ENCODE measurements at regions not wholly inside any gene's neighbourhood (a gene's known extent, or its start where the extent isn't known, plus 50 kb on each side); places are given as distances from the start of the nearest gene placed in this dataset.

- no peak overlapping the region for H3K27ac Mint-ChIP-seq
Observed at GRCh38 chrX:150163221-150163930, 199.7 kb upstream of the MAMLD1 start.

DNA sequence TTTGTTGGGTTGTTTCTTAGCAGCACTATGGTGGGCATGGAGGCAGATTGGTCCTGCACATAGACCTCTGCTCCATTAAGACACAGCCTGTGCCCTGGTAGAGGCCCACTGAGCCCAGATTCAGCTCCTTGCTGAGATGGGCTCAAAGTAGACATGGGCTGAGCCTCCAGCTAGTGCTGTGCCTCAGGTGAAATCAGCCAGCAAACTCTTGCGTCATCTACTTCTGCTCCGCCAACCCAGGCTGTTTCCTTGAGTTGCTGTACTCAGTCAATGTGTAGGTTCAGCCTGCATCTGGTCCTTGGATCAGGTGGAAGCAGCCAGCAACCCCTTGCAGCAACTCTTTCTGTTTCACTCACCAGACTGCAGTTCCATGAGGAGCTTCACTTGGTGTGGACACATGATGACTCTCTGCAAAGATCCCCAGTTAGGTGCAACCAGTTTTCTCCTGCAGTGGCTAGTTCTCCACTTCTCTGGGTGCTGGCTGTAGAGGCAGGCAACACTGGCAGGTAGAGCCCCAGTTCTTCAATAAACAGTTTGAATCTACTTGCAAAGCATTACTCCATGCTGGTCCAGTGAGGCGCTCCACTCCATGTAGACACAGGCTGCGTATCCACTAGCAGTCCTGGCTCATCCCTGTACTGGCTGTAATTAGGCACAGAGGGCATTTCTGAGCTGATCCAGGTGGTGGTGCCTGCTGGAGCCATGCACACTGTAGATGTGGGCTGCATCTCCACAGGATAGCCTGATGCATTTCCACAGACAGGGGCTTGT is 199.0 kb upstream of the MAMLD1 start:
- ATAC-seq = no peak
- no peak for DNase-seq
- Mint-ChIP-seq H3K4me1 (peaks cover 6% of the 10 kb centered on the region), H3K27me3 (no peaks in the 10 kb centered on the region), H3K4me3 (no peak overlapping the region), H3K9me3 (no peaks in the 10 kb centered on the region), H3K27ac (no peak overlapping the region)

More at GRCh38 chrX:150163221-150163930, 199.7 kb upstream of the MAMLD1 start:
- Mint-ChIP-seq H3K4me3 (no peak overlapping the region), H3K9me3 (no peaks in the 10 kb centered on the region), H3K4me1 (peaks cover 6% of the 10 kb centered on the region), H3K27me3 (no peaks in the 10 kb centered on the region)
- DNase-seq = no peak
- ATAC-seq = no peak

DNA sequence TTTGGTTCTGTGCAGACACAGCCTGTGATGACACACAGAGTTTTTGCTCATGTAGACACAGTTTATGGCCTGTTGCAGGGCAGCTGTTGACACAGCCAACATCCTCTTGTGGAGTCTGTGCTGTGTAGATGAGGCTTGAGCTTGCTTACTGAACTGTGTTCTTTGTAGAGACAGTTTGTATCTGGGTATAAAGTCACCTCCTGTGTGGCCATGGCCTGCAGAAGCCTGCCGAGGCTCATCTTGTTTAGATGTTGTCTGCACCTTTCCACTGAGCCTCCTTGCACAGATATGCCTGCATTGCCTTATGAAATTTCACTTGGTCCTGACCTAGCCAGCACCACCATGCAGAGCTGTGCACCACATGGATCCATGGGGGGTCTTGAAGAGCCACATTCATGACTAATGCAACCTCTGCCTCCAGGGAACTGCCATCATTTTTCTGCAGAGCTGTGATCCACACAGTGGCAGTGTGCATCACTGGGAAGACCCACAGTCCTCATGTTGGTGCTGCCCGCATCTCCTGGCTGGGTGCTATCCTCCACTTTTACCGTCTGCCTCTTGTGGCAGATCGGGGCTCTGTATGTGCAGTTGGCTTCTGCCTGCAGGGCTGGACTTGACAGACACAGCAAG is 198.0 kb upstream of the MAMLD1 start:
- no peak overlapping the region for H3K27ac Mint-ChIP-seq
- no peak overlapping the region for H3K4me3 Mint-ChIP-seq
- DNase-seq = no peak
- H3K27me3 Mint-ChIP-seq = no peaks in the 10 kb centered on the region
- no peak for ATAC-seq
- no peaks in the 10 kb centered on the region for H3K9me3 Mint-ChIP-seq
- H3K4me1 Mint-ChIP-seq = peaks cover 6% of the 10 kb centered on the region

GRCh38 chrX:150165776-150166610 is 197.1 kb upstream of the MAMLD1 start:
- Mint-ChIP-seq H3K9me3 (no peaks in the 10 kb centered on the region), H3K27me3 (no peaks in the 10 kb centered on the region), H3K27ac (peak overlapping the region in 1 of 2 donors; percentile 94), H3K4me1 (peaks cover 5% of the 10 kb centered on the region), H3K4me3 (no peak overlapping the region)
- no peak for DNase-seq
- no peak for ATAC-seq

DNA sequence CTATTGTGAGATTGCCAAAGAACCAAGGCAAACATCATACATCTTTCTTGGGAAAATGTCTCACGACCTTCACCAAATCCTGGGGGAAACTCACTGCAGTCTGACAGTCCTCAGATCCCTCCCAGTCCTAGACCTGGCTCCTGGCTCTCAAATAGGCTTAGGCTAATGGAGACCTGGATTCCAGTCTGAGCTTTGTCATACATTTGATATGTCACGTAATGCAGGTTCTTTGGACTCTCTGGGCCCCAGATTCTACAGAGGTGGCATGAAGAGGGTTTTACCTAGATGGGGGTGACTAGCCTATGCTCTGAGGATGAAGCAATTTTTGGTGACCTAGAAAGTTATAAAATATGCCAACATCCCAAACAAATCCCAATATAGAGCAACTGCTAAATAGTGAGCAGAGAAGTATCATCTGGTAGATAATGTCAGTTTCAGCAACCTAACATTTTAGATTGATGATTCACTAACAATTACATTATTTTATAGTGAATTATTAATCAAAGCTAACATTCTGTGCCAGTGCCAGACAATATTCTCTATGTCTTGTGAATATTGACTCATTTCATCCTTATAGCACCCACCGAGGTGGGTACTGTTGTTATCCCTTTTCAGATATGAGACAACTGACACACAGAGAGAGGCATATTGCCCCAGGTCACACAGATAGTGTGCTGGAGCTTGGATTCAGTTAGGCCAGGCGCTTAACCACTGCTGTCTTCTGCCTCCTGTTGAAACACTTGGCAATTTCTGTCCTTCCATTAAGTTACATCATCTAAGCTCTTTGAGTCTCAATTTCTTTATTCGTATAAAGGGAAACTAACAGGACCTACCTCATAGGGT is 195.4 kb upstream of the MAMLD1 start:
- no peak for ATAC-seq
- no peak overlapping the region for H3K4me3 Mint-ChIP-seq

DNA sequence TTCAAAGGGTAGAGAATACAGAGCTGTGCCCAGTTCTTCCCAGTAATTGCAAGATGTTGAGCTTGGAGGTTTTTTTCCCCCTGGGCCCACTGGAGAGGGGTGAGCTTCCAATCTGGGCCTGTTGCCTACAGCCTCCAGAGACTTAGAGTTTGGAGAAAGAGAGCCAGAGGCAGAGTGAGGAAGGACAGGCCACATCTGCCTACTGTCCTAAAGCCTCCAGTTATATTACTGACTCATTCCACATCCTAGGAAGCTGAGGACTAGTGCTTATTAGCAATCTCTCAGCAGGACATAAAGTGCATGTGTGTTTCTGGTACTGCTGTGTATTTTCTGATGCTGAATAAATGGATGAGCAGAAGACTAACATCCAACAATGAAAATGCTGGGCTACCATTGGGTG is 181.0 kb upstream of the MAMLD1 start:
- ATAC-seq = no peak

More for the DNA sequence above, 195.4 kb upstream of the MAMLD1 start:
- Mint-ChIP-seq H3K27me3 (no peaks in the 10 kb centered on the region), H3K9me3 (no peaks in the 10 kb centered on the region), H3K4me1 (no peaks in the 10 kb centered on the region), H3K27ac (no peak overlapping the region)
- DNase-seq = no peak

GRCh38 chrX:150184491-150184890 is 178.6 kb upstream of the MAMLD1 start:
- DNase-seq = no peak
- Mint-ChIP-seq H3K27me3 (peaks cover 3% of the 10 kb centered on the region), H3K4me1 (peaks cover 4% of the 10 kb centered on the region), H3K9me3 (peaks cover under 1 to 2% of the 10 kb centered on the region in 2 donors), H3K27ac (peak overlapping the region in 1 of 2 donors; percentile 95), H3K4me3 (no peak overlapping the region)
- ATAC-seq = no peak

More for the DNA sequence above, 181.0 kb upstream of the MAMLD1 start:
- DNase-seq = no peak
- no peak overlapping the region for H3K27ac Mint-ChIP-seq
- peaks cover 4% of the 10 kb centered on the region for H3K4me1 Mint-ChIP-seq
- H3K9me3 Mint-ChIP-seq = peaks cover 6 to 7% of the 10 kb centered on the region in 2 donors
- H3K4me3 Mint-ChIP-seq = no peak overlapping the region
- peaks cover 9% of the 10 kb centered on the region for H3K27me3 Mint-ChIP-seq

- Mint-ChIP-seq H3K9me3 (no peaks in the 10 kb centered on the region), H3K4me3 (no peak overlapping the region), H3K27ac (no peak overlapping the region), H3K27me3 (no peaks in the 10 kb centered on the region), H3K4me1 (peaks cover 4% of the 10 kb centered on the region)
- ATAC-seq (no peak), DNase-seq (no peak)
Observed at GRCh38 chrX:150185766-150186165, 177.4 kb upstream of the MAMLD1 start.

GRCh38 chrX:150192816-150193215 is 170.3 kb upstream of the MAMLD1 start:
- DNase-seq (no peak), ATAC-seq (no peak)
- Mint-ChIP-seq H3K9me3 (no peaks in the 10 kb centered on the region), H3K27me3 (no peaks in the 10 kb centered on the region), H3K4me1 (no peaks in the 10 kb centered on the region), H3K27ac (no peak overlapping the region), H3K4me3 (no peak overlapping the region)

GRCh38 chrX:150196285-150196684 is 166.8 kb upstream of the MAMLD1 start:
- Mint-ChIP-seq H3K27ac (no peak overlapping the region), H3K9me3 (no peaks in the 10 kb centered on the region), H3K27me3 (no peaks in the 10 kb centered on the region), H3K4me3 (no peak overlapping the region), H3K4me1 (peaks cover 8% of the 10 kb centered on the region)
- DNase-seq (no peak), ATAC-seq (no peak)

DNA sequence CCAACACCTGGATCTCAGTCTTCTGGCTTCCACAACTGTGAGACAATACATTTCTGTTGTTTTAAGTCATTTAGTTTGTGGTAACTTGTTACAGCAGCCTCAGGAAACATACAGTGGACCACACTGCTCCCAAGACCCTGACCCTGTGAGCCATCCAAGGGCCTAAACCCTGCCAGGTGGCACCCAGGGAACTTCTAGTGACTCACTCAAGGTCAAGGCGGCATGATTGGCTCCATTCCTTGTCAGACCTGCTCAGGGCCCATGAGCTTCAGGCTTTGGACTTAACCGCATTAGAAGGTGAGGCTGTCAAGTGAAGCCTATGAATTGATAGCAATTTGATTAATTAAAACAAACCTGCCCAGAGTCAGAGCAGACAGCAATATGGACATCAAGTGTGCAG is 165.7 kb upstream of the MAMLD1 start:
- Mint-ChIP-seq H3K4me1 (peaks cover 11% of the 10 kb centered on the region), H3K27ac (no peak overlapping the region), H3K4me3 (no peak overlapping the region), H3K9me3 (no peaks in the 10 kb centered on the region), H3K27me3 (no peaks in the 10 kb centered on the region)
- ATAC-seq (no peak), DNase-seq (no peak)

DNA sequence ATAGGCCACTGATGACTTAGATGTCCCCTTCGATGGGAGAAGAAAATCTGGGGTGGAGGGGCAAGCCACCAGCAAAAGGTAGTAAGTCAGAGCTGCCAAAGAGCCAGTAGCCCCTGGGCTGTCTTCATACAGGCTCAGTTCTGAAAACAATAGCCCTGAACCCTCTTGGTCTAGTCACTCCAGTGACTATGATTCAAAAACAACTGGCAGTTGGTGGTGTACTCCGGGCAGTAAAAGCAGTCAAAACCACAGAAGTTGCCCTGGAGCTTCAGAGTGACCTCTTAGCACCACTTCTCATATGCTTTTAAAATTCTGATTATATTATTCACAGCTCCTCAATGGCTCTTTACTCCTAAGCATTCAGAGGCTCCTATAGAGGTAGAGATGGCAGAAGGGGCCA is 164.3 kb upstream of the MAMLD1 start:
- Mint-ChIP-seq H3K9me3 (no peaks in the 10 kb centered on the region), H3K27me3 (no peaks in the 10 kb centered on the region), H3K4me1 (peaks cover 11% of the 10 kb centered on the region), H3K4me3 (no peak overlapping the region), H3K27ac (no peak overlapping the region)
- ATAC-seq (no peak), DNase-seq (no peak)

DNA sequence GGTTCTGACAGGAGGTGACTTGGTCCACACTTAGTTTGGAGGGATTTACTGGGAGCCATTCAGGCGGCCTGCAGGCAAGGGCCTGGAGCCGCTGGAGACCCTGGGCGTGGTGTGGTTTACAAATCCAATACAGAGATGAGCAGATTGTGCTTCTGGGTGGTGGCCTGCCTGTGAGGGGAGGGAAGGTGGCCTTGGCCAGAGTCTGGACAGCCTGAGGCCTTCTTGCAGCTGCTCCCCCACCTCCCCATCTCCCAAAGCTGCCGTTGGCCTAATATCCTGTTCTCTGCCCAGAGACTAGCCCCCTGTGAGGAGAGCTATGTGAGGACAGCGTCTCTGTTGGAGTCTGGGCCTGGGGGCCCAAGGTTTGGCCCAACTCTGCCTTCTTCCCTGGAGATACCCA is 163.9 kb upstream of the MAMLD1 start:
- H3K4me1 Mint-ChIP-seq = peaks cover 11% of the 10 kb centered on the region
- no peak overlapping the region for H3K4me3 Mint-ChIP-seq
- no peak for DNase-seq
- ATAC-seq = no peak
- no peak overlapping the region for H3K27ac Mint-ChIP-seq
- no peaks in the 10 kb centered on the region for H3K9me3 Mint-ChIP-seq
- H3K27me3 Mint-ChIP-seq = no peaks in the 10 kb centered on the region

DNA sequence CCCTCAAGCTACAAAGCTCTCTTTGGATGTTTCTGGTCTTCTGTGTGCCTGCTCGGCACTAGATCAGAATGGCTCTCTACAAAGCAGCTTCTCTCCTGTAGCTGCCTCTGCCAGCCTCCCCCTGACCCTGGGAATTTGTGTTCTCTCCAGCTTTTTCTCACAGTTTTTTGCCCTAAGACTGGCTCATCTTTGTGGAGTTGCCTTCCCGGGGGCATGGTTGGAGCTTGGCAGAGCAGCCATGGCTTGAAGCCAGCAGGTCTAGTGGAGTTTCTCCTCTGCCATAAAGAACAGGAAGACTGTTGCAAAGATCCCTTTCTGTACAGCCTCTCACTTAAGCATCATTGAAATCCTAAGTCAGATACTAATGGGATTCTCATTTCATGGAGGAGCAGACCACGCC is 163.3 kb upstream of the MAMLD1 start:
- Mint-ChIP-seq H3K9me3 (no peaks in the 10 kb centered on the region), H3K27ac (no peak overlapping the region), H3K4me1 (peaks cover 11% of the 10 kb centered on the region), H3K27me3 (no peaks in the 10 kb centered on the region), H3K4me3 (no peak overlapping the region)
- DNase-seq = no peak
- no peak for ATAC-seq

GRCh38 chrX:150200361-150200760 is 162.8 kb upstream of the MAMLD1 start:
- ATAC-seq (no peak), DNase-seq (no peak)
- Mint-ChIP-seq H3K9me3 (no peaks in the 10 kb centered on the region), H3K27me3 (no peaks in the 10 kb centered on the region), H3K4me1 (peaks cover 11% of the 10 kb centered on the region), H3K4me3 (no peak overlapping the region), H3K27ac (no peak overlapping the region)
